IMR-90 (cell line): ENCODE measurements at regions not wholly inside any gene's neighbourhood (a gene's known extent, or its start where the extent isn't known, plus 50 kb on each side); places are given as distances from the start of the nearest gene placed in this dataset.

ENCODE experiments used
- ATAC-seq: fragments of 200-7000 bp; cut with Tn5 transposase; 2 replicates; pipeline ENCODE4 v1.9.1; 2020; ENCODE audit warnings: low read depth, mild to moderate bottlenecking, moderate library complexity
- BruUV-seq: library from RNA; stranded (reverse); fragments of 400-500 nt; replicated peaks from 2 replicates; lab custom pipeline; 2021; lab: Mats Ljungman, UMichigan
- CTCF ChIA-PET: fragments of 300-600 bp; formaldehyde crosslinking; extraction: SDS; loops from one replicate; lab custom pipeline; 2021; ENCODE audit warnings: antibody characterized with exemption; lab: Yijun Ruan, JAX
- POLR2A ChIA-PET: fragments of 300-600 bp; sonication (Branson Sonifier 250); formaldehyde crosslinking; loops from one replicate; lab custom pipeline; 2022; ENCODE audit warnings: antibody characterized with exemption; ENCODE audit not compliant: unreplicated experiment; lab: Charles Lee
- DNase-seq: peaks from one replicate; pipeline ENCODE4 v3.0.0; 2013
- H2AFZ ChIP-seq: replicated peaks from 2 replicates; pipeline ENCODE3; 2013; ENCODE audit warnings: low read length, mild to moderate bottlenecking; ENCODE audit not compliant: poor library complexity
- H2AK5ac ChIP-seq: 2 replicates; pipeline ENCODE4 v1.6.1; 2013; ENCODE audit warnings: low read depth, low read length, inconsistent platforms
- H2AK9ac ChIP-seq: replicated peaks from 2 replicates; pipeline ENCODE3; 2013; ENCODE audit warnings: mild to moderate bottlenecking, low read depth, low read length, moderate library complexity; ENCODE audit not compliant: poor library complexity
- H2BK120ac ChIP-seq: 2 replicates; pipeline ENCODE4 v1.6.1; 2013; ENCODE audit warnings: low read depth, low read length, inconsistent platforms
- H2BK15ac ChIP-seq: 3 replicates; pipeline ENCODE4 v1.6.1; 2013; ENCODE audit warnings: low read depth, low read length, inconsistent platforms
- H2BK20ac ChIP-seq: 2 replicates; pipeline ENCODE4 v1.6.1; 2013; ENCODE audit warnings: low read depth, mild to moderate bottlenecking, inconsistent platforms, low read length, moderate library complexity
- H2BK5ac ChIP-seq: 2 replicates; pipeline ENCODE4 v1.6.1; 2013; ENCODE audit warnings: mild to moderate bottlenecking, low read depth, low read length, inconsistent platforms; ENCODE audit not compliant: poor library complexity, severe bottlenecking
- H3K14ac ChIP-seq: replicated peaks from 2 replicates; pipeline ENCODE4 v1.6.1; 2013; ENCODE audit warnings: low read depth, low read length, inconsistent platforms
- H3K18ac ChIP-seq: 2 replicates; pipeline ENCODE4 v1.6.1; 2013; ENCODE audit warnings: low read depth, low read length, control low read depth
- H3K23ac ChIP-seq: 2 replicates; pipeline ENCODE4 v1.6.1; 2013; ENCODE audit warnings: low read depth, low read length, inconsistent platforms
- H3K27ac ChIP-seq: 2 replicates; pipeline ENCODE4 v1.5.1; 2013; ENCODE audit warnings: mild to moderate bottlenecking, control low read depth, low read length; ENCODE audit not compliant: insufficient read depth
- H3K27me3 ChIP-seq: 2 replicates; pipeline ENCODE4 v1.6.1; 2013; ENCODE audit warnings: low read length; ENCODE audit not compliant: control insufficient read depth, insufficient read depth
- H3K36me3 ChIP-seq: 2 replicates; pipeline ENCODE4 v1.6.1; 2013; ENCODE audit warnings: low read length, mixed read lengths; ENCODE audit not compliant: control insufficient read depth, insufficient read depth
- H3K4ac ChIP-seq: 2 replicates; pipeline ENCODE4 v1.6.1; 2013; ENCODE audit warnings: low read depth, low read length, inconsistent platforms
- H3K4me1 ChIP-seq: 2 replicates; pipeline ENCODE4 v1.6.1; 2013; ENCODE audit warnings: low read length, mixed read lengths; ENCODE audit not compliant: control insufficient read depth, insufficient read depth
- H3K4me2 ChIP-seq: 2 replicates; pipeline ENCODE4 v1.6.1; 2013; ENCODE audit warnings: low read depth, mild to moderate bottlenecking, control low read depth, low read length, moderate library complexity
- H3K4me3 ChIP-seq: 2 replicates; pipeline ENCODE4 v1.5.1; 2013; ENCODE audit warnings: low read depth, mild to moderate bottlenecking, control low read depth, low read length, moderate library complexity; ENCODE audit not compliant: insufficient read depth
- H3K56ac ChIP-seq: 2 replicates; pipeline ENCODE4 v1.6.1; 2013; ENCODE audit warnings: low read length, inconsistent platforms; ENCODE audit not compliant: insufficient read depth; ENCODE audit errors: extremely low read depth
- H3K79me1 ChIP-seq, 2 experiments: 2 replicates each; pipeline ENCODE4 v1.6.1; 2013; ENCODE audit warnings: low read length in 2 of 2, inconsistent platforms in 1 of 2, low read depth in 1 of 2
- H3K9ac ChIP-seq: 2 replicates; pipeline ENCODE4 v1.6.1; 2013; ENCODE audit warnings: low read depth, low read length, control low read depth
- H3K9me1 ChIP-seq: 2 replicates; pipeline ENCODE4 v1.6.1; 2013; ENCODE audit warnings: low read length, inconsistent platforms; ENCODE audit not compliant: insufficient read depth
- H3K9me3 ChIP-seq: 2 replicates; pipeline ENCODE4 v1.6.1; 2013; ENCODE audit warnings: low read length; ENCODE audit not compliant: control insufficient read depth, insufficient read depth
- H4K20me1 ChIP-seq: 2 replicates; pipeline ENCODE4 v1.6.1; 2013; ENCODE audit warnings: low read length, inconsistent platforms; ENCODE audit not compliant: insufficient read depth
- H4K5ac ChIP-seq: 2 replicates; pipeline ENCODE4 v1.6.1; 2013; ENCODE audit warnings: mild to moderate bottlenecking, low read depth, low read length, control low read depth
- H4K8ac ChIP-seq, 2 experiments: 2 replicates each; pipeline ENCODE4 v1.6.1; 2013; ENCODE audit warnings: low read depth in 2 of 2, low read length in 2 of 2, control low read depth in 1 of 2, inconsistent platforms in 1 of 2
- H4K91ac ChIP-seq: 2 replicates; pipeline ENCODE4 v1.6.1; 2013; ENCODE audit warnings: low read depth, low read length, inconsistent platforms; ENCODE audit not compliant: insufficient read depth
- CEBPB ChIP-seq: IDR thresholded peaks from 2 replicates; pipeline ENCODE4 v1.6.1; 2012; ENCODE audit warnings: low read depth, low read length, improper control_type of control experiment
- ELK1 ChIP-seq: fragments of 150-350 bp; IDR thresholded peaks from 2 replicates; pipeline ENCODE4 v1.6.1; 2016; ENCODE audit warnings: low read depth, mild to moderate bottlenecking, low read length, moderate library complexity, borderline replicate concordance
- MAFK ChIP-seq: IDR thresholded peaks from 2 replicates; pipeline ENCODE4 v1.6.1; 2012; ENCODE audit warnings: low read depth, low read length, improper control_type of control experiment
- MAZ ChIP-seq: IDR thresholded peaks from 2 replicates; pipeline ENCODE4 v1.6.1; 2012; ENCODE audit warnings: low read depth, mild to moderate bottlenecking, low read length, improper control_type of control experiment, moderate library complexity, borderline replicate concordance
- MXI1 ChIP-seq: IDR thresholded peaks from 2 replicates; pipeline ENCODE4 v1.6.1; 2012; ENCODE audit warnings: low read depth, mild to moderate bottlenecking, low read length, moderate library complexity, borderline replicate concordance
- SMC3 ChIP-seq: fragments of 150-350 bp; IDR thresholded peaks from 2 replicates; pipeline ENCODE4 v1.6.1; 2016; ENCODE audit warnings: low read depth, mild to moderate bottlenecking, antibody characterized with exemption, low read length, moderate library complexity
- dilution Hi-C: fragments of 300-500 bp; cut with HindIII; formaldehyde crosslinking; loops from one replicate; pipeline ENCODE4 v1.14.3; 2018; ENCODE audit warnings: low sequenced_read_pairs; ENCODE audit not compliant: unreplicated experiment
- in situ Hi-C: fragments of 300-500 bp; cut with MboI; formaldehyde crosslinking; loops from 3 replicates; pipeline ENCODE4 v1.14.3; 2019; ENCODE audit warnings: low sequenced_read_pairs, inconsistent platforms, mixed read lengths
- intact Hi-C: fragments of 100-400 bp; cut with micrococcal nuclease; formaldehyde crosslinking; loops from 2 replicates; pipeline ENCODE4 v1.10.0; 2022
- TF ChIP-seq, protein P1 (sequence below): conservative IDR thresholded peaks from 2 replicates; pipeline ENCODE4 v1.5.1; 2012; ENCODE audit warnings: mild to moderate bottlenecking, low read depth, low read length, improper control_type of control experiment

DNA sequence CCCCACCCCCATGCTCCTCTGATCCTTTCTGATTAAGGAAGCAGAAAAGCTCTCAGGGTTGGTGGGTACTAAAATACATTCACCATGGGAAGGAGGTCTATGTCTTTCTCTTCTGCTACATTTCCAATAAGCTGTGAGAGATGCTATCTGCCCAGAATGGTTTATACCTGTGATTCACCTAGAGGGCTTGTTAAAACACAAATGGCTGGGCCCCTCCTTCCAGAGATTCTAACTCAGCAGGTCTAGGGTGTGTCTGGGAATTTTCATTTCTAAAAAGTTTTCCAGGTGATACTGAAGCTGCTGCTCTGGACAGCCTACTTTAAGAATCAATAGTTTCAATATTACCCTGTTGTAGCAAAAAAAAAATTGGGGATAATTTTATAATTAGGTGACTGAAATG lies 772.2 kb upstream of the ZEB2 start:
- Histone ChIP-seq H3K4me2 (no peak overlapping the region), H3K9me3 (no peaks in the 10 kb centered on the region), H3K56ac (no peak overlapping the region), H4K20me1 (no peaks in the 10 kb centered on the region), H3K23ac (no peak overlapping the region), H3K9ac (no peak overlapping the region), H3K9me1 (no peaks in the 10 kb centered on the region), H2BK5ac (no peak overlapping the region), H3K4me1 (no peaks in the 10 kb centered on the region), H3K27ac (no peak overlapping the region), H2BK120ac (no peak overlapping the region), H3K36me3 (no peaks in the 10 kb centered on the region), H3K18ac (no peak overlapping the region), H2AFZ (no peak overlapping the region), H2BK15ac (no peak overlapping the region), H3K4me3 (no peak overlapping the region), H2AK9ac (no peak overlapping the region), H2BK20ac (no peak overlapping the region), H2AK5ac (no peak overlapping the region), H4K5ac (no peak overlapping the region), H3K14ac (no peak overlapping the region), H3K27me3 (no peaks in the 10 kb centered on the region), H3K79me1 (no peaks in the 10 kb centered on the region), H4K8ac (no peak overlapping the region), H4K91ac (no peak overlapping the region), H3K4ac (no peak overlapping the region)
- CTCF ChIA-PET: no interaction called here
- no peak for TF ChIP-seq CEBPB
- TF ChIP-seq ELK1: no peak
- TF ChIP-seq, protein P1, sequence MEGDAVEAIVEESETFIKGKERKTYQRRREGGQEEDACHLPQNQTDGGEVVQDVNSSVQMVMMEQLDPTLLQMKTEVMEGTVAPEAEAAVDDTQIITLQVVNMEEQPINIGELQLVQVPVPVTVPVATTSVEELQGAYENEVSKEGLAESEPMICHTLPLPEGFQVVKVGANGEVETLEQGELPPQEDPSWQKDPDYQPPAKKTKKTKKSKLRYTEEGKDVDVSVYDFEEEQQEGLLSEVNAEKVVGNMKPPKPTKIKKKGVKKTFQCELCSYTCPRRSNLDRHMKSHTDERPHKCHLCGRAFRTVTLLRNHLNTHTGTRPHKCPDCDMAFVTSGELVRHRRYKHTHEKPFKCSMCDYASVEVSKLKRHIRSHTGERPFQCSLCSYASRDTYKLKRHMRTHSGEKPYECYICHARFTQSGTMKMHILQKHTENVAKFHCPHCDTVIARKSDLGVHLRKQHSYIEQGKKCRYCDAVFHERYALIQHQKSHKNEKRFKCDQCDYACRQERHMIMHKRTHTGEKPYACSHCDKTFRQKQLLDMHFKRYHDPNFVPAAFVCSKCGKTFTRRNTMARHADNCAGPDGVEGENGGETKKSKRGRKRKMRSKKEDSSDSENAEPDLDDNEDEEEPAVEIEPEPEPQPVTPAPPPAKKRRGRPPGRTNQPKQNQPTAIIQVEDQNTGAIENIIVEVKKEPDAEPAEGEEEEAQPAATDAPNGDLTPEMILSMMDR: no peak
- TF ChIP-seq MXI1: no peak
- no peak for TF ChIP-seq MAFK
- TF ChIP-seq SMC3: no peak
- no peak for TF ChIP-seq MAZ
- in situ Hi-C loops: no loop called here
- BruUV-seq: no TSS peak
- ATAC-seq: no peak
- POLR2A ChIA-PET: no interaction called here
- dilution Hi-C loops: no loop called here
- intact Hi-C loops: no loop called here
- DNase-seq: no peak
